Activated B cell treated with CpG ODN at 0.5 μM for 24 hours (primary cell): ENCODE measurements at regions not wholly inside any gene's neighbourhood (a gene's known extent, or its start where the extent isn't known, plus 50 kb on each side); places are given as distances from the start of the nearest gene placed in this dataset.

ENCODE experiments used
- ATAC-seq: fragments of 200-7000 bp; cut with Tn5 transposase; one replicate; pipeline ENCODE4 v1.10.0; 2021; ENCODE audit warnings: low read depth, mild to moderate bottlenecking, moderate library complexity
- CTCF ChIA-PET: fragments of 350-600 bp; sonication (Branson Sonifier 250); formaldehyde crosslinking; loops from one replicate; lab custom pipeline; 2021; ENCODE audit warnings: antibody characterized with exemption; lab: Charles Lee
- POLR2A ChIA-PET: fragments of 350-600 bp; sonication (Branson Sonifier 250); formaldehyde crosslinking; loops from one replicate; lab custom pipeline; 2021; ENCODE audit warnings: antibody characterized with exemption; lab: Charles Lee
- DNase-seq: peaks from one replicate; pipeline ENCODE4 v3.0.0; 2022
- H3K27ac Mint-ChIP-seq: one replicate; pipeline ENCODE4 v1.8.0; 2020; ENCODE audit warnings: mixed read lengths
- H3K27me3 Mint-ChIP-seq: one replicate; pipeline ENCODE4 v1.8.0; 2021; ENCODE audit warnings: mixed read lengths
- H3K36me3 Mint-ChIP-seq: one replicate; pipeline ENCODE4 v1.8.0; 2021; ENCODE audit warnings: low read depth, mixed read lengths
- H3K4me1 Mint-ChIP-seq: one replicate; pipeline ENCODE4 v1.8.0; 2021; ENCODE audit warnings: mixed read lengths
- H3K4me3 Mint-ChIP-seq: one replicate; pipeline ENCODE4 v1.8.0; 2020; ENCODE audit warnings: mild to moderate bottlenecking, mixed read lengths
- H3K9me3 Mint-ChIP-seq: one replicate; pipeline ENCODE4 v1.8.0; 2020; ENCODE audit warnings: mixed read lengths
- intact Hi-C: fragments of 100-400 bp; cut with micrococcal nuclease; formaldehyde crosslinking; loops from one replicate; pipeline ENCODE4 v1.15.1; 2024
- TF ChIP-seq, protein P1 (sequence below): fragments of 200-600 bp; IDR thresholded peaks from one replicate; pipeline ENCODE4 v1.8.0; 2022; ENCODE audit warnings: antibody characterized with exemption, mild to moderate bottlenecking

DNA sequence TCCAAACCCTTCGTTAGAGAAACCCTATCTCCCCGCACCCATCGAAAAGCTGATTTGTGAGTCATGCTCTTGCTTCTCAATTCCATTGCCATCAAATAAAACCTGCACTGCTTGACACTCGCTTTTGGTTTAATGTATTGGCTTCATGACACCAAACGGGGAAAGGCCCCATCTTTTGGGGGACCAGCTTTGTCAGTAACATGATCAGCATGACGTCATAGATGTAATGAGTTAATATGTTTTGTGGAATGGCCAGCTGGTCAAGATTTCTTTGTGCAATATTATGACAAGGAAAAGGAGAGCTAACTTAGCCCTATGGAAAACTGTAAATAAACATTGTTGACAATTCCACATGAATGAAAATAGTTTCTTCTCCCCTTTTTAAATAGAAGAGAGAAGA, 1260.5 kb upstream of the CELF2 start:
- ChIA-PET POLR2A (no interaction called here), CTCF (no interaction called here)
- Mint-ChIP-seq H3K27me3 (no peaks in the 10 kb centered on the region), H3K4me1 (no peaks in the 10 kb centered on the region), H3K27ac (no peak overlapping the region), H3K4me3 (no peak overlapping the region), H3K9me3 (no peaks in the 10 kb centered on the region), H3K36me3 (no peaks in the 10 kb centered on the region)
- ATAC-seq (no peak), DNase-seq (no peak)
- intact Hi-C loops: no loop called here
- TF ChIP-seq, protein P1, sequence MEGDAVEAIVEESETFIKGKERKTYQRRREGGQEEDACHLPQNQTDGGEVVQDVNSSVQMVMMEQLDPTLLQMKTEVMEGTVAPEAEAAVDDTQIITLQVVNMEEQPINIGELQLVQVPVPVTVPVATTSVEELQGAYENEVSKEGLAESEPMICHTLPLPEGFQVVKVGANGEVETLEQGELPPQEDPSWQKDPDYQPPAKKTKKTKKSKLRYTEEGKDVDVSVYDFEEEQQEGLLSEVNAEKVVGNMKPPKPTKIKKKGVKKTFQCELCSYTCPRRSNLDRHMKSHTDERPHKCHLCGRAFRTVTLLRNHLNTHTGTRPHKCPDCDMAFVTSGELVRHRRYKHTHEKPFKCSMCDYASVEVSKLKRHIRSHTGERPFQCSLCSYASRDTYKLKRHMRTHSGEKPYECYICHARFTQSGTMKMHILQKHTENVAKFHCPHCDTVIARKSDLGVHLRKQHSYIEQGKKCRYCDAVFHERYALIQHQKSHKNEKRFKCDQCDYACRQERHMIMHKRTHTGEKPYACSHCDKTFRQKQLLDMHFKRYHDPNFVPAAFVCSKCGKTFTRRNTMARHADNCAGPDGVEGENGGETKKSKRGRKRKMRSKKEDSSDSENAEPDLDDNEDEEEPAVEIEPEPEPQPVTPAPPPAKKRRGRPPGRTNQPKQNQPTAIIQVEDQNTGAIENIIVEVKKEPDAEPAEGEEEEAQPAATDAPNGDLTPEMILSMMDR: no peak

DNA sequence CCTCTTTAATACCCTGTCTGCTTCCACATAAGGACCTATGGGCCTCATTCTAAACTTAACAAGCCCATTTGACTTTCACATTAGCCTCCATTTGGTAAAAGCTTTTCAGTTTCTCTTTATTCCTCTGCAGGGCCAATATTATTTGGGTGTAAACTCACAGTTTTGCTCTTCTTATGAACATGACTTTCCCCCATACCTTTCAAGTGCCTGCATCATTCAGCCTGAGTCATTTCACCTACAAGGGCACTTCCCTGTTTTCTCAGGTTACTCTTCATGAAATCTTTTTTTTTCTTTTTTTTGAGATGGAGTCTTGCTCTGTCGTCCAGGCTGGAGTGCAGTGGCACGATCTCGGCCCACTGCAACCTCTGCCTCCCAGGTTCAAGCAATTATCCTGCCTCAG, 1258.1 kb upstream of the CELF2 start:
- ATAC-seq (no peak), DNase-seq (no peak)
- TF ChIP-seq, protein P1: no peak
- Mint-ChIP-seq H3K27ac (no peak overlapping the region), H3K4me1 (no peaks in the 10 kb centered on the region), H3K36me3 (no peaks in the 10 kb centered on the region), H3K9me3 (no peaks in the 10 kb centered on the region), H3K27me3 (no peaks in the 10 kb centered on the region), H3K4me3 (no peak overlapping the region)
- ChIA-PET CTCF (no interaction called here), POLR2A (no interaction called here)
- intact Hi-C loops: no loop called here

DNA sequence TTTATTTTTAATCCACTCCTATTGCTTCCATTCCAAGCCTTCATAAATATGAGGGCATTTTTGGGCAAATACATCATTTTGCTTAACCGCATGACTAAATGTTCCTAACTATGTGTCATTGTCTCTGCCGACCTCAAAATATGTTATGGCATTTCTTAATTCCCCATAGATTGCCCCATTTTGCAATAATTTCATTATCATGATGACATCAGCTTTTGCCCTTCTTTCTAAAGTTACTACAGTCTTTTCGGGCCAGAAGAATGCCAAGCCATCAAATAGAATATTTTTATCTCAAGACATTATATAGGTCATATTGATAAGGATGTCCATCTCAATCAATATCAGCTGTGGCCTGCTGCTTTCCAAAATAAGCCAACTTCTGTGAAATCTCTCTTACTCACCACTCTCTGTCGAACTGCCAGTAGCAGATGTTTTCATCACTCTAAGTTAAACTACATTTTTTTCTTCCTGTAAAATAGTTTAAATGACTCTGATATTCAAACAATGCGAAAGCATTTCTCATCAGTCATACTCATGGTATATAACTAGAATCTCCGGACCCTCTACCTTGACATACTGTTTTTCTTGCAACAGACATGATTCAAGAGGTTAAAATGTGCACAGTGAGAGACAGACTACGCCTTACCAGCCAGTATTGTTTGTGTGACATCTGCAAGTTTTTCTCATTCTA, 1254.6 kb upstream of the CELF2 start:
- Mint-ChIP-seq H3K4me3 (no peak overlapping the region), H3K27ac (no peak overlapping the region), H3K4me1 (no peaks in the 10 kb centered on the region), H3K36me3 (no peaks in the 10 kb centered on the region), H3K27me3 (no peaks in the 10 kb centered on the region), H3K9me3 (no peaks in the 10 kb centered on the region)
- ATAC-seq (no peak), DNase-seq (no peak)
- intact Hi-C loops: no loop called here
- CTCF ChIA-PET: no interaction called here
- TF ChIP-seq, protein P1: no peak
- POLR2A ChIA-PET: no interaction called here

DNA sequence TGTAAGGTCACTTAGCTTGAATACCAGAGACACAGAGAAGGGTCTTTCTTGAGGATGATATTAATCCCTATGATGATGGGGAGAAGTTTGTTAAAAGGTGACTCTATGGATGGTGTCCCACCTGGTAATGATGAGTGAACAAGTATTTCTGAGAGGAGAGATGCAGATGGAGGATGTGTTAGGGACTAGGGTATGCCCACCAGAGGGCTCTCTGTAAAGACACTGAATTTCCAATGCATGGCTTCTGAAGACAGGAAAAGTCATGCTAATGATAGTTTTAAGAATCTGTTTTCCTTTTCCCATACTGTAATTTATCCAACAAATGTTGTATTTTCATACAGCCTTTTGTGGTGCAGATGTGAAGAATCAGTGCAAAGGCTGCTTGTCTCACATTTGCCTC, 1250.9 kb upstream of the CELF2 start:
- no peak overlapping the region for H3K27ac Mint-ChIP-seq
- TF ChIP-seq, protein P1: no peak
- no peaks in the 10 kb centered on the region for H3K36me3 Mint-ChIP-seq
- POLR2A ChIA-PET: no interaction called here
- no peak for DNase-seq
- no peak overlapping the region for H3K4me3 Mint-ChIP-seq
- intact Hi-C loops: no loop called here
- H3K9me3 Mint-ChIP-seq: peaks cover 3% of the 10 kb centered on the region
- no peak for ATAC-seq
- H3K4me1 Mint-ChIP-seq: no peaks in the 10 kb centered on the region
- CTCF ChIA-PET: no interaction called here
- no peaks in the 10 kb centered on the region for H3K27me3 Mint-ChIP-seq

DNA sequence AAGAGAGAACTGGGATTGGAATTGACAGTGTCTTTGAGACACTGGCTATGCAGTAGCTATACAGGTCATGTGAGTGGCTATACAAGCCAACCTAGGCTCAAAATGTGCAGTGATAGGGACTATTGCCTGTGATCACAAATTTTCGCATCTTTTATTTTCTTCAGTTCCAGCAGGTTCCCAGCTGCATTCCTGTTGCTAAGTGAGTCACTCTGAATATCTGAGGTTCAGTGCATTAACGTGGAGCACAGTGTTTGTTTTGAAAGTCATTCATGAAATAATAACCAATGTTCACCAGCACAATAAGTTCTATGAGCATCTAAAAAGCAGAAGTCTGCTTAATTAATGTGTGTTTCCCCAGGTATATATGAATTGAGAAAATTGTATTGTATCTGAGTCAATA, 1236.0 kb upstream of the CELF2 start:
- Mint-ChIP-seq H3K4me1 (no peaks in the 10 kb centered on the region), H3K36me3 (no peaks in the 10 kb centered on the region), H3K27me3 (no peaks in the 10 kb centered on the region), H3K9me3 (peaks cover 4% of the 10 kb centered on the region), H3K27ac (no peak overlapping the region), H3K4me3 (no peak overlapping the region)
- ChIA-PET CTCF (no interaction called here), POLR2A (no interaction called here)
- intact Hi-C loops: no loop called here
- TF ChIP-seq, protein P1: no peak
- ATAC-seq (no peak), DNase-seq (no peak)
